ENCODE measurements at regions not wholly inside any gene's neighbourhood (a gene's known extent, or its start where the extent isn't known, plus 50 kb on each side); places are given as distances from the start of the nearest gene placed in this dataset.

GRCh38 chr19:31902821-31903220, 442.6 kb upstream of the ZNF507 start:
- no peak overlapping the region for H3K27ac ChIP-seq (ENCODE audit: extremely low read length, insufficient read depth, low read length)
- DNase-seq (ENCODE audit: low spot score) (no peak), ATAC-seq (no peak), FAIRE-seq (no peak)
- no peak for TF ChIP-seq KDM5B (CRISPR knock-in tag; IDR thresholded peaks at IDR 0.05; ENCODE audit: borderline replicate concordance)
- TF ChIP-seq SIN3B (IDR thresholded peaks at IDR 0.05; ENCODE audit: low read length) = no peak
- TF ChIP-seq CCDC6 (CRISPR knock-in tag; IDR thresholded peaks at IDR 0.05) = no peak
- TF ChIP-seq, protein P1, sequence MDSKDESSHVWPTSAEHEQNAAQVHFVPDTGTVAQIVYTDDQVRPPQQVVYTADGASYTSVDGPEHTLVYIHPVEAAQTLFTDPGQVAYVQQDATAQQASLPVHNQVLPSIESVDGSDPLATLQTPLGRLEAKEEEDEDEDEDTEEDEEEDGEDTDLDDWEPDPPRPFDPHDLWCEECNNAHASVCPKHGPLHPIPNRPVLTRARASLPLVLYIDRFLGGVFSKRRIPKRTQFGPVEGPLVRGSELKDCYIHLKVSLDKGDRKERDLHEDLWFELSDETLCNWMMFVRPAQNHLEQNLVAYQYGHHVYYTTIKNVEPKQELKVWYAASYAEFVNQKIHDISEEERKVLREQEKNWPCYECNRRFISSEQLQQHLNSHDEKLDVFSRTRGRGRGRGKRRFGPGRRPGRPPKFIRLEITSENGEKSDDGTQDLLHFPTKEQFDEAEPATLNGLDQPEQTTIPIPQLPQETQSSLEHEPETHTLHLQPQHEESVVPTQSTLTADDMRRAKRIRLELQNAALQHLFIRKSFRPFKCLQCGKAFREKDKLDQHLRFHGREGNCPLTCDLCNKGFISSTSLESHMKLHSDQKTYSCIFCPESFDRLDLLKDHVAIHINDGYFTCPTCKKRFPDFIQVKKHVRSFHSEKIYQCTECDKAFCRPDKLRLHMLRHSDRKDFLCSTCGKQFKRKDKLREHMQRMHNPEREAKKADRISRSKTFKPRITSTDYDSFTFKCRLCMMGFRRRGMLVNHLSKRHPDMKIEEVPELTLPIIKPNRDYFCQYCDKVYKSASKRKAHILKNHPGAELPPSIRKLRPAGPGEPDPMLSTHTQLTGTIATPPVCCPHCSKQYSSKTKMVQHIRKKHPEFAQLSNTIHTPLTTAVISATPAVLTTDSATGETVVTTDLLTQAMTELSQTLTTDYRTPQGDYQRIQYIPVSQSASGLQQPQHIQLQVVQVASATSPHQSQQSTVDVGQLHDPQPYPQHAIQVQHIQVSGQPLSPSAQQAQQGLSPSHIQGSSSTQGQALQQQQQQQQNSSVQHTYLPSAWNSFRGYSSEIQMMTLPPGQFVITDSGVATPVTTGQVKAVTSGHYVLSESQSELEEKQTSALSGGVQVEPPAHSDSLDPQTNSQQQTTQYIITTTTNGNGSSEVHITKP (CRISPR knock-in tag; IDR thresholded peaks at IDR 0.05; ENCODE audit: low read depth) = no peak
- no peak for TF ChIP-seq KMT2A (CRISPR knock-in tag; IDR thresholded peaks at IDR 0.05)
- TF ChIP-seq, protein P2, sequence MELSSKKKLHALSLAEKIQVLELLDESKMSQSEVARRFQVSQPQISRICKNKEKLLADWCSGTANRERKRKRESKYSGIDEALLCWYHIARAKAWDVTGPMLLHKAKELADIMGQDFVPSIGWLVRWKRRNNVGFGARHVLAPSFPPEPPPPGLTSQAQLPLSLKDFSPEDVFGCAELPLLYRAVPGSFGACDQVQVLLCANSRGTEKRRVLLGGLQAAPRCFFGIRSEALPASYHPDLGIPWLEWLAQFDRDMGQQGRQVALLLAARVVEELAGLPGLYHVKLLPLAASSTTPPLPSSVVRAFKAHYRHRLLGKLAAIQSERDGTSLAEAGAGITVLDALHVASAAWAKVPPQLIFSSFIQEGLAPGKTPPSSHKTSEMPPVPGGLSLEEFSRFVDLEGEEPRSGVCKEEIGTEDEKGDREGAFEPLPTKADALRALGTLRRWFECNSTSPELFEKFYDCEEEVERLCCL (CRISPR knock-in tag; IDR thresholded peaks at IDR 0.05; ENCODE audit: borderline replicate concordance) = no peak
- TF ChIP-seq RBM22 (optimal IDR thresholded peaks at IDR 0.05; ENCODE audit: low read length) = no peak
- no peak for TF ChIP-seq ZNF576 (CRISPR knock-in tag; IDR thresholded peaks at IDR 0.05)
- TF ChIP-seq ZNF225 (CRISPR knock-in tag; IDR thresholded peaks at IDR 0.05) = no peak
- no peak for TF ChIP-seq HOXA3 (CRISPR knock-in tag; IDR thresholded peaks at IDR 0.05)
- no peak for TF ChIP-seq ATAD3A (CRISPR knock-in tag; IDR thresholded peaks at IDR 0.05)
- no peak for TF ChIP-seq CEBPG (CRISPR knock-in tag; IDR thresholded peaks at IDR 0.05)
- no peak for TF ChIP-seq ZNF724P (CRISPR knock-in tag; IDR thresholded peaks at IDR 0.05; ENCODE audit: borderline replicate concordance)
- TF ChIP-seq ZNF180 (CRISPR knock-in tag; IDR thresholded peaks at IDR 0.05; ENCODE audit: borderline replicate concordance, low read depth) = no peak
- no peak for TF ChIP-seq MEIS2 (CRISPR knock-in tag; IDR thresholded peaks at IDR 0.05)
- no peak for TF ChIP-seq ZZZ3 (CRISPR knock-in tag; IDR thresholded peaks at IDR 0.05; ENCODE audit: borderline replicate concordance)
- H3K9ac ChIP-seq (ENCODE audit: insufficient read depth, low read depth, low read length) = no peak overlapping the region
- intact Hi-C loops (cut with micrococcal nuclease; ENCODE audit: unreplicated experiment) (no loop called here), in situ Hi-C loops (cut with HindIII; ENCODE audit: extremely low pct_ligation_motif_present, low pct_unique_long_range_greater_than_20kb) (no loop called here)
- H3K4me1 ChIP-seq (ENCODE audit: insufficient read depth, low read length) = no peaks in the 10 kb centered on the region
- no peaks in the 10 kb centered on the region for H3K27me3 ChIP-seq (ENCODE audit: control insufficient read depth in 1 of 2, insufficient read depth in 2 of 2, low read length in 2 of 2)
- H3K4me2 ChIP-seq (ENCODE audit: low read depth, low read length) = no peak overlapping the region
- CTCF ChIA-PET (ENCODE audit: low intra/inter-chr PET ratio, low total read pairs) = no interaction called here
- H3K79me2 ChIP-seq (ENCODE audit: insufficient read depth, low read length) = no peaks in the 10 kb centered on the region
- H3K9me3 ChIP-seq (ENCODE audit: low read length) = peaks cover 85% of the 10 kb centered on the region
- BruUV-seq (replicated peaks) = no TSS peak
- no peaks in the 10 kb centered on the region for H3K36me3 ChIP-seq (replicated peaks in 1 of 2; ENCODE audit: control insufficient read depth in 1 of 2, insufficient read depth in 2 of 2, low read length in 2 of 2)
- 38% methylated on average over 1 of the region's 1 CpG for WGBS (ENCODE audit: low lambda C conversion rate)
- no peaks in the 10 kb centered on the region for H4K20me1 ChIP-seq (ENCODE audit: insufficient read depth, low read length)
- H3K4me3 ChIP-seq (replicated peaks in 1 of 3; ENCODE audit: insufficient read depth in 1 of 3, low read depth in 2 of 3, low read length in 3 of 3) = no peak overlapping the region
- POLR2A ChIA-PET = no interaction called here
- no peak overlapping the region for H2AFZ ChIP-seq (ENCODE audit: low read length)

All from HepG2 (cell line).